GM23248 (cell line): ENCODE measurements at regions not wholly inside any gene's neighbourhood (a gene's known extent, or its start where the extent isn't known, plus 50 kb on each side); places are given as distances from the start of the nearest gene placed in this dataset.

Source experiments
- EZH2 ChIP-seq: fragments of 200-600 bp; sonication (generic); IDR thresholded peaks from 2 replicates; pipeline ENCODE4 v1.6.1; 2018; ENCODE audit warnings: antibody characterized with exemption, mild to moderate bottlenecking; ENCODE audit not compliant: insufficient read depth, poor library complexity, severe bottlenecking
- EZH2phosphoT487 ChIP-seq: fragments of 200-600 bp; sonication (generic); IDR thresholded peaks from 2 replicates; pipeline ENCODE4 v1.6.1; 2018; ENCODE audit warnings: antibody characterized with exemption, moderate library complexity, mild to moderate bottlenecking, low read depth; ENCODE audit not compliant: insufficient read depth

DNA sequence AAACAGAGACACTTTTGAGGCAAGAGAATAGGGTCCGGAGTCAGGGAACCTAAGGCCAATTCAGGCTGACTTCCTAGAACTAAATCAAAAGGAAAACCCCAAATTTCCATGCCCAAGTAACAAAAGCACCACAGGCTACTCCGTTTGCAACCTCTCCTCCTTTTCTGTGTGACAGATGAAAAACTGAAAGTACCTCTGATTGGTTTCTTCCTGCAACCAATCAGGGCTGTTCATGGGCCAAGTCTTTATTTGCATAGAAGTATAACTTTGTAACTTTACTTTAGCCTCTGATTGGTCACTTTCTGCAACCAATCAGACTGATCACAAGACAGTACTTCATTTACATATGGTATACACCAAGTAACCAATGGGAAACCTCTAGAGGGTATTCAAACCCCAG, 239.9 kb upstream of the KCND2 start:
- TF ChIP-seq EZH2 (no peak), EZH2phosphoT487 (no peak)
